ENCODE measurements at regions not wholly inside any gene's neighbourhood (a gene's known extent, or its start where the extent isn't known, plus 50 kb on each side); places are given as distances from the start of the nearest gene placed in this dataset.

DNA sequence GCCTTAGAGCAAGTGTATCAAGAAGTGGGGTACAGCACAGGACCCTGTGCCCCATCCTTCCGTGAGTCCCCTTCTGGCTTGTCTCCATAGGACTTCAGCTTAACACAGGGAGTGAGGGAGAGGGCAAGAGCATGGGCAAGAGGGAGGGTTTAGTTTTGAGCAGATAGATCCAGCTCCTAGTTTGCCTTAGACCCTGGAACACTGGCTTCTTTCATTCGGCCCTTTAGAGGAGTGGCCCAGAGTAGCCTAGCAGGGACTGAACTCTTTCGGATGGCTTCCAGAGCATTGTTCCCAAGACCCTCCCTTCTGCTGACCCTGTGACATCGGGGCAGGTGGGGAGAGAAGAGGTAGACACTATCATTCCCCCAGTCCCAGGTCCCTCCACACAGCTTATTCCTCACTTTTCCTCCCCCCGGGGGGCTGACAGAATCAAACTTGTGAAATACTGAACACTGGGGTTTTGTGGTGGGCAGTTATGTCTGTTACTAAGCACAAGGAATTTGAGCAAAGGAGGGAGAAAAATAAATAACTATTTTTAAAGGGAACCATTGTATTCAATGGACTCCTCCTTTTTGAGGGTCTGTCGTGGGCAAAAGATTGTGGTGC, 289.6 kb upstream of the C2CD4B start:
- Mint-ChIP-seq H3K9me3 (no peaks in the 10 kb centered on the region), H3K4me1 (peaks cover 61% of the 10 kb centered on the region), H3K27me3 (ENCODE audit: low read depth) (peaks cover 2% of the 10 kb centered on the region), H3K4me3 (no peak overlapping the region), H3K27ac (no peak overlapping the region), H3K36me3 (no peaks in the 10 kb centered on the region)
- ChIA-PET CTCF (no interaction called here), POLR2A (no interaction called here)
- DNase-seq (ENCODE audit: low spot score) = no peak
- ATAC-seq = no peak
- no peak for TF ChIP-seq ZNF121 (CRISPR knock-in tag; IDR thresholded peaks at IDR 0.05)
- TF ChIP-seq, protein P1, sequence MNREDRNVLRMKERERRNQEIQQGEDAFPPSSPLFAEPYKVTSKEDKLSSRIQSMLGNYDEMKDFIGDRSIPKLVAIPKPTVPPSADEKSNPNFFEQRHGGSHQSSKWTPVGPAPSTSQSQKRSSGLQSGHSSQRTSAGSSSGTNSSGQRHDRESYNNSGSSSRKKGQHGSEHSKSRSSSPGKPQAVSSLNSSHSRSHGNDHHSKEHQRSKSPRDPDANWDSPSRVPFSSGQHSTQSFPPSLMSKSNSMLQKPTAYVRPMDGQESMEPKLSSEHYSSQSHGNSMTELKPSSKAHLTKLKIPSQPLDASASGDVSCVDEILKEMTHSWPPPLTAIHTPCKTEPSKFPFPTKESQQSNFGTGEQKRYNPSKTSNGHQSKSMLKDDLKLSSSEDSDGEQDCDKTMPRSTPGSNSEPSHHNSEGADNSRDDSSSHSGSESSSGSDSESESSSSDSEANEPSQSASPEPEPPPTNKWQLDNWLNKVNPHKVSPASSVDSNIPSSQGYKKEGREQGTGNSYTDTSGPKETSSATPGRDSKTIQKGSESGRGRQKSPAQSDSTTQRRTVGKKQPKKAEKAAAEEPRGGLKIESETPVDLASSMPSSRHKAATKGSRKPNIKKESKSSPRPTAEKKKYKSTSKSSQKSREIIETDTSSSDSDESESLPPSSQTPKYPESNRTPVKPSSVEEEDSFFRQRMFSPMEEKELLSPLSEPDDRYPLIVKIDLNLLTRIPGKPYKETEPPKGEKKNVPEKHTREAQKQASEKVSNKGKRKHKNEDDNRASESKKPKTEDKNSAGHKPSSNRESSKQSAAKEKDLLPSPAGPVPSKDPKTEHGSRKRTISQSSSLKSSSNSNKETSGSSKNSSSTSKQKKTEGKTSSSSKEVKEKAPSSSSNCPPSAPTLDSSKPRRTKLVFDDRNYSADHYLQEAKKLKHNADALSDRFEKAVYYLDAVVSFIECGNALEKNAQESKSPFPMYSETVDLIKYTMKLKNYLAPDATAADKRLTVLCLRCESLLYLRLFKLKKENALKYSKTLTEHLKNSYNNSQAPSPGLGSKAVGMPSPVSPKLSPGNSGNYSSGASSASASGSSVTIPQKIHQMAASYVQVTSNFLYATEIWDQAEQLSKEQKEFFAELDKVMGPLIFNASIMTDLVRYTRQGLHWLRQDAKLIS (CRISPR knock-in tag; IDR thresholded peaks at IDR 0.05; ENCODE audit: borderline replicate concordance) = no peak
- TF ChIP-seq, protein P2, sequence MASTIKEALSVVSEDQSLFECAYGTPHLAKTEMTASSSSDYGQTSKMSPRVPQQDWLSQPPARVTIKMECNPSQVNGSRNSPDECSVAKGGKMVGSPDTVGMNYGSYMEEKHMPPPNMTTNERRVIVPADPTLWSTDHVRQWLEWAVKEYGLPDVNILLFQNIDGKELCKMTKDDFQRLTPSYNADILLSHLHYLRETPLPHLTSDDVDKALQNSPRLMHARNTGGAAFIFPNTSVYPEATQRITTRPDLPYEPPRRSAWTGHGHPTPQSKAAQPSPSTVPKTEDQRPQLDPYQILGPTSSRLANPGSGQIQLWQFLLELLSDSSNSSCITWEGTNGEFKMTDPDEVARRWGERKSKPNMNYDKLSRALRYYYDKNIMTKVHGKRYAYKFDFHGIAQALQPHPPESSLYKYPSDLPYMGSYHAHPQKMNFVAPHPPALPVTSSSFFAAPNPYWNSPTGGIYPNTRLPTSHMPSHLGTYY (CRISPR knock-in tag; IDR thresholded peaks at IDR 0.05) = no peak
- TF ChIP-seq NR1H2 (CRISPR knock-in tag; IDR thresholded peaks at IDR 0.05) = no peak
- TF ChIP-seq PRRX2 (CRISPR knock-in tag; IDR thresholded peaks at IDR 0.05) = no peak
- TF ChIP-seq, protein P3, sequence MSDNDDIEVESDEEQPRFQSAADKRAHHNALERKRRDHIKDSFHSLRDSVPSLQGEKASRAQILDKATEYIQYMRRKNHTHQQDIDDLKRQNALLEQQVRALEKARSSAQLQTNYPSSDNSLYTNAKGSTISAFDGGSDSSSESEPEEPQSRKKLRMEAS (CRISPR knock-in tag; IDR thresholded peaks at IDR 0.05) = no peak
- no peak for TF ChIP-seq OVOL2 (CRISPR knock-in tag; IDR thresholded peaks at IDR 0.05; ENCODE audit: borderline replicate concordance)
- TF ChIP-seq JAZF1 (CRISPR knock-in tag; IDR thresholded peaks at IDR 0.05) = no peak
- no peak for TF ChIP-seq ZNF219 (CRISPR knock-in tag; IDR thresholded peaks at IDR 0.05; ENCODE audit: borderline replicate concordance)
- no peak for TF ChIP-seq NFATC4 (CRISPR knock-in tag; IDR thresholded peaks at IDR 0.05)
- TF ChIP-seq, protein P4, sequence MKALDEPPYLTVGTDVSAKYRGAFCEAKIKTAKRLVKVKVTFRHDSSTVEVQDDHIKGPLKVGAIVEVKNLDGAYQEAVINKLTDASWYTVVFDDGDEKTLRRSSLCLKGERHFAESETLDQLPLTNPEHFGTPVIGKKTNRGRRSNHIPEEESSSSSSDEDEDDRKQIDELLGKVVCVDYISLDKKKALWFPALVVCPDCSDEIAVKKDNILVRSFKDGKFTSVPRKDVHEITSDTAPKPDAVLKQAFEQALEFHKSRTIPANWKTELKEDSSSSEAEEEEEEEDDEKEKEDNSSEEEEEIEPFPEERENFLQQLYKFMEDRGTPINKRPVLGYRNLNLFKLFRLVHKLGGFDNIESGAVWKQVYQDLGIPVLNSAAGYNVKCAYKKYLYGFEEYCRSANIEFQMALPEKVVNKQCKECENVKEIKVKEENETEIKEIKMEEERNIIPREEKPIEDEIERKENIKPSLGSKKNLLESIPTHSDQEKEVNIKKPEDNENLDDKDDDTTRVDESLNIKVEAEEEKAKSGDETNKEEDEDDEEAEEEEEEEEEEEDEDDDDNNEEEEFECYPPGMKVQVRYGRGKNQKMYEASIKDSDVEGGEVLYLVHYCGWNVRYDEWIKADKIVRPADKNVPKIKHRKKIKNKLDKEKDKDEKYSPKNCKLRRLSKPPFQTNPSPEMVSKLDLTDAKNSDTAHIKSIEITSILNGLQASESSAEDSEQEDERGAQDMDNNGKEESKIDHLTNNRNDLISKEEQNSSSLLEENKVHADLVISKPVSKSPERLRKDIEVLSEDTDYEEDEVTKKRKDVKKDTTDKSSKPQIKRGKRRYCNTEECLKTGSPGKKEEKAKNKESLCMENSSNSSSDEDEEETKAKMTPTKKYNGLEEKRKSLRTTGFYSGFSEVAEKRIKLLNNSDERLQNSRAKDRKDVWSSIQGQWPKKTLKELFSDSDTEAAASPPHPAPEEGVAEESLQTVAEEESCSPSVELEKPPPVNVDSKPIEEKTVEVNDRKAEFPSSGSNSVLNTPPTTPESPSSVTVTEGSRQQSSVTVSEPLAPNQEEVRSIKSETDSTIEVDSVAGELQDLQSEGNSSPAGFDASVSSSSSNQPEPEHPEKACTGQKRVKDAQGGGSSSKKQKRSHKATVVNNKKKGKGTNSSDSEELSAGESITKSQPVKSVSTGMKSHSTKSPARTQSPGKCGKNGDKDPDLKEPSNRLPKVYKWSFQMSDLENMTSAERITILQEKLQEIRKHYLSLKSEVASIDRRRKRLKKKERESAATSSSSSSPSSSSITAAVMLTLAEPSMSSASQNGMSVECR (CRISPR knock-in tag; IDR thresholded peaks at IDR 0.05; ENCODE audit: borderline replicate concordance) = no peak
- TF ChIP-seq, protein P5, sequence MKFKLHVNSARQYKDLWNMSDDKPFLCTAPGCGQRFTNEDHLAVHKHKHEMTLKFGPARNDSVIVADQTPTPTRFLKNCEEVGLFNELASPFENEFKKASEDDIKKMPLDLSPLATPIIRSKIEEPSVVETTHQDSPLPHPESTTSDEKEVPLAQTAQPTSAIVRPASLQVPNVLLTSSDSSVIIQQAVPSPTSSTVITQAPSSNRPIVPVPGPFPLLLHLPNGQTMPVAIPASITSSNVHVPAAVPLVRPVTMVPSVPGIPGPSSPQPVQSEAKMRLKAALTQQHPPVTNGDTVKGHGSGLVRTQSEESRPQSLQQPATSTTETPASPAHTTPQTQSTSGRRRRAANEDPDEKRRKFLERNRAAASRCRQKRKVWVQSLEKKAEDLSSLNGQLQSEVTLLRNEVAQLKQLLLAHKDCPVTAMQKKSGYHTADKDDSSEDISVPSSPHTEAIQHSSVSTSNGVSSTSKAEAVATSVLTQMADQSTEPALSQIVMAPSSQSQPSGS (CRISPR knock-in tag; IDR thresholded peaks at IDR 0.05; ENCODE audit: borderline replicate concordance, low read depth) = no peak
- TF ChIP-seq ELF4 (CRISPR knock-in tag; IDR thresholded peaks at IDR 0.05; ENCODE audit: low read depth) = no peak
- no peak for TF ChIP-seq CBFB (CRISPR knock-in tag; IDR thresholded peaks at IDR 0.05; ENCODE audit: low read depth)
- TF ChIP-seq, protein P6, sequence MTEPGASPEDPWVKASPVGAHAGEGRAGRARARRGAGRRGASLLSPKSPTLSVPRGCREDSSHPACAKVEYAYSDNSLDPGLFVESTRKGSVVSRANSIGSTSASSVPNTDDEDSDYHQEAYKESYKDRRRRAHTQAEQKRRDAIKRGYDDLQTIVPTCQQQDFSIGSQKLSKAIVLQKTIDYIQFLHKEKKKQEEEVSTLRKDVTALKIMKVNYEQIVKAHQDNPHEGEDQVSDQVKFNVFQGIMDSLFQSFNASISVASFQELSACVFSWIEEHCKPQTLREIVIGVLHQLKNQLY (CRISPR knock-in tag; IDR thresholded peaks at IDR 0.05) = no peak
- TF ChIP-seq JUN (CRISPR knock-in tag; IDR thresholded peaks at IDR 0.05) = no peak
- no peak for TF ChIP-seq NR2C2 (CRISPR knock-in tag; IDR thresholded peaks at IDR 0.05)
- TF ChIP-seq, protein P7, sequence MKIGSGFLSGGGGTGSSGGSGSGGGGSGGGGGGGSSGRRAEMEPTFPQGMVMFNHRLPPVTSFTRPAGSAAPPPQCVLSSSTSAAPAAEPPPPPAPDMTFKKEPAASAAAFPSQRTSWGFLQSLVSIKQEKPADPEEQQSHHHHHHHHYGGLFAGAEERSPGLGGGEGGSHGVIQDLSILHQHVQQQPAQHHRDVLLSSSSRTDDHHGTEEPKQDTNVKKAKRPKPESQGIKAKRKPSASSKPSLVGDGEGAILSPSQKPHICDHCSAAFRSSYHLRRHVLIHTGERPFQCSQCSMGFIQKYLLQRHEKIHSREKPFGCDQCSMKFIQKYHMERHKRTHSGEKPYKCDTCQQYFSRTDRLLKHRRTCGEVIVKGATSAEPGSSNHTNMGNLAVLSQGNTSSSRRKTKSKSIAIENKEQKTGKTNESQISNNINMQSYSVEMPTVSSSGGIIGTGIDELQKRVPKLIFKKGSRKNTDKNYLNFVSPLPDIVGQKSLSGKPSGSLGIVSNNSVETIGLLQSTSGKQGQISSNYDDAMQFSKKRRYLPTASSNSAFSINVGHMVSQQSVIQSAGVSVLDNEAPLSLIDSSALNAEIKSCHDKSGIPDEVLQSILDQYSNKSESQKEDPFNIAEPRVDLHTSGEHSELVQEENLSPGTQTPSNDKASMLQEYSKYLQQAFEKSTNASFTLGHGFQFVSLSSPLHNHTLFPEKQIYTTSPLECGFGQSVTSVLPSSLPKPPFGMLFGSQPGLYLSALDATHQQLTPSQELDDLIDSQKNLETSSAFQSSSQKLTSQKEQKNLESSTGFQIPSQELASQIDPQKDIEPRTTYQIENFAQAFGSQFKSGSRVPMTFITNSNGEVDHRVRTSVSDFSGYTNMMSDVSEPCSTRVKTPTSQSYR (CRISPR knock-in tag; IDR thresholded peaks at IDR 0.05) = no peak
